Suprapubic skin (tissue), 4 donors: ENCODE measurements at regions not wholly inside any gene's neighbourhood (a gene's known extent, or its start where the extent isn't known, plus 50 kb on each side); places are given as distances from the start of the nearest gene placed in this dataset.

Experiments used
- POLR2A ChIP-seq, 2 donors: fragments of 450-650 bp; IDR thresholded peaks; one replicate each; pipeline ENCODE4 v1.6.1; 2017; ENCODE audit warnings: antibody characterized with exemption in 2 of 2, mild to moderate bottlenecking in 2 of 2, moderate library complexity in 2 of 2
- POLR2AphosphoS5 ChIP-seq, 3 donors: sonication (generic); formaldehyde crosslinking; IDR thresholded peaks; one replicate each; pipeline ENCODE4 v1.6.1; 2017; ENCODE audit warnings: antibody characterized with exemption in 3 of 3

GRCh38 chr20:22442318-22442717 is 142.1 kb downstream of the FOXA2 start:
- TF ChIP-seq POLR2AphosphoS5 (IDR thresholded peaks at IDR 0.05) (no peak), POLR2A (IDR thresholded peaks at IDR 0.05) (no peak)
